ENCODE measurements at regions not wholly inside any gene's neighbourhood (a gene's known extent, or its start where the extent isn't known, plus 50 kb on each side); places are given as distances from the start of the nearest gene placed in this dataset.

DNA sequence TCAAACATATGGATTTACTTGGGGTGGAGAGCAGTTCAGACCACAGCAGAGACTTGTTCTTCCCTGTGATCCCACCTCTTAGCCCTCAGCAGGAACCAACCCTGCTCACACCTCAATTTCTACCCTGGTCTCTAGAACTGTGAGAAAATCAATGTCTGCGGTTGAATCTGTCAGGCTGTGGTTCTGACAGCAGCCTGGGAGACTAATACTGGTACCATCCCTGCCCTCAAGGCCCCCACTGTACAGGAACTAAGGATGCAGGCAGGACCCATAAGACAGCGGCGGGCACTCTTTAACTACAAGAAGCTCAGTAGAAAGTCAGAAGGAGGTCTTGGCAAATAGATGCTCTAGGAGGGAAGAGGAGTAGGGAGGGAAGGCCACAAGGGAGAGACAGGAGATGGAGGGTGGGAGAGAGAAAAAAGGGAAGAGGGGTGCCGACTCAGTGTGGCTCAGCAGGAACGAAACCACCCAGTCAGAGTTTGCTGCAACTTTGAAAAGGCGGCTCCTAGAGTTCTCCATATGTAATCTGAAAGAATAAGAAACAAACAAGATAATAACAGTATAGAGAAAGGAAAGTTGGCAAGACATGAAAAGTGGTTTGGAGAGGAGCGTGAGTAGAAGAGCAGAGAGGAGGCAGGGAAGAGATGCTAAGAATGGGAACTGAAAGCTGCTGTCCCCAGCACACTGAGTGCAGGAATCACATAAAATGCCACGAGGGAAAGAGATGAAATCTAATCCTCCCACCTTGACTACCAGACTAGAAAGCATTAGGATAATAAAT is 323.9 kb upstream of the ID2 start:
- TF ChIP-seq CTCF (IDR thresholded peaks at IDR 0.05; ENCODE audit: poor library complexity, severe bottlenecking) (no peak), RAD21 (conservative IDR thresholded peaks at IDR 0.05) (no peak), POLR2AphosphoS5 (IDR thresholded peaks at IDR 0.05) (no peak), EZH2 (IDR thresholded peaks at IDR 0.05; ENCODE audit: borderline replicate concordance, insufficient read depth, low read length, poor library complexity, severe bottlenecking) (no peak), TAF1 (IDR thresholded peaks at IDR 0.05; ENCODE audit: low read depth) (no peak)

Data from neural cell (in vitro differentiated cells).